ENCODE measurements at regions not wholly inside any gene's neighbourhood (a gene's known extent, or its start where the extent isn't known, plus 50 kb on each side); places are given as distances from the start of the nearest gene placed in this dataset.

DNA sequence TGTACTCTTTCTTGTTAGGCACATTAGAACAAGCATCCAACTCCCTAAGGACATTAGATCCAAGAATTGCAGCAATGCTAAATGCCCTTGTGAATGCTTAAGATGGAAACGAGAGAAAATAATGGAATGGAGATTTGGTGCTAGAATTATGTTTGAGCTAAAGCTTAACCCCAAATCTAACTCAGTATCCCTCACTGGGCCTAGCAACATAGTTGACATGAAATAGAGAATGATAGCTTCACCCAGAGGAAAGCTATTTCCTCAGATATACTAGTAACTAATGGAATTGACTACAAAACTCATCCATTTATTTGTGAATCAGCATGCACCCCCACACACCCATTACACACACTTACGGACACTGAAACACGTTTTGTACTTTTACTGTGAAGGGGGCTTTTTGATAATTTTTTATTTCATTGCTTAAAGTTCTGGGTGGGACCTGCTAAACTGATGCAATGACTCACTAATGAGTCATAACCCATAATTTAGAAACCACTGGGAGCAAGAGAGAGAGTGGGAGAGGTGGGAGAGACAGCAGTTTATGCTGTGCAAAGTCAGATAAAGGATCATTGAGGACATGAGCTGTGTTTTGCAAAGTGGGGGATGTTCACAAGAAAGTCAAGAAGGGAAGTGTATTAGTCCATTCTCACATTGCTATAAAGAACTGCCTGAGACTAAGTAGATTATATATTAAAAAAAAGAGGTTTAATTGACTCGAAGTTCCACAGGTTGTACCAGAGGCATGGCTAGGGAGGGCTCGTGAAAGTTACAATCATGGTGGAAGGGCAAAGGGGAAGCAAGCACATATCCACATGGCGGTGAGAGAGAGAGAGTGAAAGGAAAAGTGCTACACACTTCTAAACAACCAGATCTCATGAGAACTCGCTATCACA is 382.7 kb downstream of the SFMBT2 start:
- DNase-seq (ENCODE audit: low read depth in 2 of 2) = no peak

DNA sequence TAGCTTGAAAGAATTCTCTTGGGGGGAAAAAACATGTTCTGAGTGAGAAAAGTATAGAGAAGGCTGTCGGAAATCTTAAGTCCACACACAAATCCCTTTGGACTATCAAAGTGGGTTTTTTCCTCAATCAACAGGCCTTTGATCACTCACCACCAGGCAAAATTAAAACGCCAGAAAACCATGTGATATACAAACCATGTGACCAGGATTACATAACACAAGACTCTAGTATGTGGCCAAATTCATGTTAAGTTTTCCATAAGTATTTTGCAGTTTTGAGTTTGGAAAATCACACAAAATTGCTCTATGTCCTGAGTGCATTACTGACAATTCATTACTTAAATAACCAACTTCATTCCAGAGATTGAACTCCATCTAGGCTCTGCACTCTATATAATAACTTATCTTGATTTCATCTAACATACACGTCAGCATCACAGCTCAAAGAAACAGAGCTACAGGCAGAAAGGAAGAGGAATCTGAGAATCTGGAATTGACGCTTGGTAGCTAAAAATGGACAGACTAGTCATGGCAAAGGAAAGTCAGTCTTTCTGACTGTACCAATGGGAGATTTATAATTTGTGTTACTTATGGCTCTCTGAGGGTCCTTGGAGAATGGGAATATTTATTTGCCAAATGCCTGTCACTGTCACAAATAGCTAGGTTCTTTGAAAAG is 383.5 kb downstream of the SFMBT2 start:
- DNase-seq (ENCODE audit: low read depth in 2 of 2) = no peak

GRCh38 chr10:7026818-7027217 is 384.0 kb downstream of the SFMBT2 start:
- no peak for DNase-seq (ENCODE audit: low read depth in 2 of 2)

- DNase-seq (ENCODE audit: low read depth in 2 of 2) = no peak
These were observed 385.5 kb downstream of the SFMBT2 start for GRCh38 chr10:7025296-7025695.

DNA sequence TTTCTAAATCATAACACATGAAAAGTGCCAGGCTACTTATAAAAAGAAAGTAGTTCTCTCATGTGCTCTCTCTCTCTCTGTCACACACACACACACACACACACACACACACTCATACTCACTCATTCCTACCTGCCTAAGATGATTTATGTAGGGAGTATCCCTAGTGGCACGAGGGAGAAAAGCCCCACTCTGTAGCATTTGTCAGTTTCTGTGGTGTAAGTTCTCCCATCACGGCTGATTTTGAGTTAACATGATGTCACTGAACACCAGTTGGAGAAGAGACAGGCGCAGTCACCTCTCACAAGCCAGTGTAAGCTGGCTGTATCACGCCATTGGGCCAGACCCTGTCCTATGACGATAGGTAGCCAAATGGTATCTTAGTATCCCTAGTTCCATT is 395.4 kb downstream of the SFMBT2 start:
- DNase-seq (ENCODE audit: low read depth in 2 of 2) = no peak

GRCh38 chr10:7014721-7015120 is 396.1 kb downstream of the SFMBT2 start:
- no peak for DNase-seq (ENCODE audit: low read depth in 2 of 2)

GRCh38 chr10:7011994-7012393 is 398.8 kb downstream of the SFMBT2 start:
- DNase-seq (ENCODE audit: low read depth in 2 of 2) = no peak

DNA sequence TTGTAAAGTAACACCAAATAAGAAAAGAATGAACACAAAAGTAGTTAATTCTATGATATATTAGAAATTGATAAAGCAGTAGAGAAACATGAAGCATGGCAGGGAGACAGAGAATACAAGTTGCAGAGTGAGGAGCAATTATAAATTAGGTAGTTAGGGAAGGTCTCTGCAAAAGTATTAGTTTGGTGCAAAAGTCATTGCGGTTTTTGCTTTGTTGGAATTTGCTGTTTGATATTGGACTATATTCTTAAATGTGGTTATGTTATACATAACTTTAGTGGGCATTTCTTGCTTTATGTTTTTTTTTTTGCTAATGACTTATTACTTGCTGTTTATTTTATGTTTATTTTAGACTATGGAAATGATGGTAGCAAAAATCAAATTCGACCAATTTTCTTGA is 402.2 kb downstream of the SFMBT2 start:
- no peak for DNase-seq (ENCODE audit: low read depth in 2 of 2)

GRCh38 chr10:7007600-7008190 is 403.1 kb downstream of the SFMBT2 start:
- DNase-seq (ENCODE audit: low read depth in 2 of 2) = no peak

GRCh38 chr10:7006566-7006965 is 404.3 kb downstream of the SFMBT2 start:
- DNase-seq (ENCODE audit: low read depth in 2 of 2) = no peak

- no peak for DNase-seq (ENCODE audit: low read depth in 2 of 2)
These were observed 406.9 kb downstream of the SFMBT2 start for GRCh38 chr10:7003831-7004395.

GRCh38 chr10:7000061-7000460 is 410.8 kb downstream of the SFMBT2 start:
- no peak for DNase-seq (ENCODE audit: low read depth in 2 of 2)

GRCh38 chr10:6999232-6999925 is 411.5 kb downstream of the SFMBT2 start:
- no peak for DNase-seq (ENCODE audit: low read depth in 2 of 2)

DNA sequence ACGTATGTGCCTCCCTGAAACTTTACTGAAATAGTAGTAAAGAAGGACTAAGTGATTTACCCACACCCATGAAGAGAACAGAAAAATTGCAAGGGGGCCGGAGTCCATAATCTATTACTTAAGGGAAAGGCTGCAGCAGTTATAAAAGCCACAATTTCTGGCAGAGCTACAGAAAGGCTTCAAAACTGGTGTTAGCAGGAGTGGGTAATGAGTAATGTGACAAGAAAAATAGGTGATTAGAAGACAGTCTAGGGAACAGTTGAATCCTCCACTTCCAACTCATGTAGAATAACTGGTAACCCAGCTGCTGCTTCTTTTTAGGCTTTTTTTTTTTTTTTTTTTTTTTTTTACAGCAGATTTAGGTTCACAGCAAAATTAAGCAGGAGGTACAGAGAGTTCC is 413.3 kb downstream of the SFMBT2 start:
- no peak for DNase-seq (ENCODE audit: low read depth in 2 of 2)

GRCh38 chr10:6996431-6996830 is 414.4 kb downstream of the SFMBT2 start:
- no peak for DNase-seq (ENCODE audit: low read depth in 2 of 2)

- no peak for DNase-seq (ENCODE audit: low read depth in 2 of 2)
These were observed 415.0 kb downstream of the SFMBT2 start for GRCh38 chr10:6995831-6996230.

DNA sequence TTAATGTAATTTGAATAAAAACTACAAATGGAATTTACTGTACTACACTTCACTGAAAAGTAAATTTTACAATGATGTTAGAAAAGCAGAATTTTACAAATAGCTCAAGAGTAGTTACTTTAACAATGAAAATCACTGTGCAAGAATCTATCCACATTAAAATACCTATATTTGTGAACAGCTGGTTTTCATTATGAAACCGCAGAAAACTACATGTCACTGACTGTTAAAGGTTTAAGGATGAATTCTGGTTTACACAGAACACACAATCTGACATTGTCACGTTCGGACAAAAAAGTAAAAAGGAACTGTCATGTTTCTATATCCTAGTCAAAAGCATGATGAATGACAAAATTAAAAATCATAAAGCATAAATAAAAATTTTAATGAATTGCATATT is 415.3 kb upstream of the PRKCQ start:
- DNase-seq (ENCODE audit: low read depth in 2 of 2) = no peak

- DNase-seq (ENCODE audit: low read depth in 2 of 2) = no peak
These were observed 410.8 kb upstream of the PRKCQ start for GRCh38 chr10:6990891-6991290.

- DNase-seq (ENCODE audit: low read depth in 2 of 2) = no peak
These were observed 408.6 kb upstream of the PRKCQ start for GRCh38 chr10:6988654-6989053.

GRCh38 chr10:6987536-6987945 is 407.5 kb upstream of the PRKCQ start:
- DNase-seq (ENCODE audit: low read depth in 2 of 2) = no peak

GRCh38 chr10:6986927-6987326 is 406.9 kb upstream of the PRKCQ start:
- DNase-seq (ENCODE audit: low read depth in 2 of 2) = no peak

GRCh38 chr10:6985644-6986043 is 405.6 kb upstream of the PRKCQ start:
- no peak for DNase-seq (ENCODE audit: low read depth in 2 of 2)
